ENCODE measurements at regions not wholly inside any gene's neighbourhood (a gene's known extent, or its start where the extent isn't known, plus 50 kb on each side); places are given as distances from the start of the nearest gene placed in this dataset.
A peak's percentile ranks its signal among the peaks of the same experiment; 100 is the strongest.
"Not testable (repeated sequence)": the region's sequence is repeated elsewhere in the genome, so short reads cannot be mapped to it uniquely, and the experiment has no call there.

DNA sequence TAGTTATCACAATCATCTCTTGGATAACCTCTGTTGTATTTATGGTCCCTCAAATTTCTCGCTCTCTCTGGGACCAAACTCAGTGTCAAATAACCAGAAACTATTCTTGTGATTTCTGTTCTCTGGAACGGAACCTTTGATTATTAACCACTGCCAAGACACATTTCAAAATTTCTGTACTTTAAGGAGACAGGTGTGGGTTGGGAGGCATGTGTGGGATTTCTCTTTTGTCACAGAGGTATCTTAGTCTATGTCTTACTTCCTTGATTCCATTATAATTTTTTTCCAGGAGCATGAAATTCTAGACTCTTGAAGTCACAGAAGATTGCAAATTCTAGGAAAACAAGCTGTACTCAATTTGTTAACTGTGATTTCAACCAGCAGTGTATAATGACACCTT is 919.0 kb upstream of the B3GALT2 start:
- no peak for DNase-seq

DNA sequence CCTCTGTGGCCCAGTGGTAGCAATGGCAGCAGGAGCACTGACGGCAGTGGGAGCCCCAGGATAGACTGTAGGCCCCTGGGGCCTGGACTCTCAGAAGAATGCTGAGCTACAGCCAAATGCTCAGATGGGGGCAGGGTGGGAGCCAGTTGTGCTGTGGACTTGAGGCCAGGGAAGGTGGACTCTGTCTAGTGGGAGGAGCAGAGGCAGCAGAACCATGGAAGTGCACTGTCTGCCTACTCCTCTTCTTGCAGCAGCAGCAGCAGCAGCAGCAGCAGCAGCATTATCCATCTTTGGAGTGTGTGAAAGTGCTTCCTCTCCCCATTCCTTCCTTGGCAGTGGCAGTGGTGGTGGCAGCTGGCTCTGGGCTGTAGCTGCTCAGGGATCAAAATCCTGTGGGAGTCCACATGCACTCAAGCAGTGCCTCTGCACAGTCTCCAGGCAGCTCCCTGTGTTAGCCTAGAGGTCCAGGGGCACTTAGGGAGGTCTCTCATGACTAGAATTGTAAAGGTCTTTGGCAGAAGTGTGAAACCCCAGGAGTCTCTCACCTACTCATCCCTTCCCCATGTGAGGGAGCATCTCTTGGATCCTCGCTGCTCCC is 917.9 kb upstream of the B3GALT2 start:
- DNase-seq, result no peak

- no peak for DNase-seq
Observed at GRCh38 chr1:194103516-194104246, 917.3 kb upstream of the B3GALT2 start.

GRCh38 chr1:194103101-194103500 is 916.7 kb upstream of the B3GALT2 start:
- DNase-seq, result no peak

DNA sequence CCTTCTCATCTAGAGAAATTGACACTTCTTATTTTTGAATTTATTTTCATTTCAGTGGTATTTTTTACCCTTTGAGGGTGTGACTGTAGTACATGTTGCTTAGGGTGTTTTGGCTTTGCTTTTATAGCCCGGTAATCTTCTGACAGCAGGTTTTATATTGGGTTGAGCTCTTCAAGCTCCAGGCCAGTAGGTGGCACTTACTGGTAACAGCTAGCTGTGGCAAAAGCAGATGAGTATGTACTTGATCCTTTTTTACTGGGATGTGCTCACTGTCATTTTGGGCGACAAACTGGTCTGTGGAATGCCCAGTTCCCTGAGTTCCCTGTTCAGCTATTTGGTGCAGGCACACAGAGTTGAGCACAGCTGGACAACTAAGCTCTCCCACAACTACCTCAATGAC is 916.2 kb upstream of the B3GALT2 start:
- DNase-seq, result peak; percentile 9

DNA sequence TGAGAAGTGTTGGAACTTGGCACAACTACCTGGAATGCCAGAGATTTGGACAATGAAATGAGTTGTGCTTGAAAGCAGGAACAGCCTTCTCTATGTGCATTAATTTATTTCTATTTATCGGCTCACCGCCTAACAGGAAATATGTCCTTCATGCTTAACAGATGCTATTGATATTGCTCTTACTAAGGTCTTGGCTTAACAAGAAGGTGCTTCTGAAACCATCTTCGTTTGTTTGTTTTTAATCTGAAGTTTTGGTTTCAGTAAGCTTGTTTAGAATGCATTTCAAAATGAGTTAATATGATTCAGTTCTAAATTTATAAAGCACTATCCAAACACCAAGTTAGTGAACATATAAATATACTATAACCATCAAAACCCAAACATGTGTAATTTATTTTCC is 898.3 kb upstream of the B3GALT2 start:
- DNase-seq, result no peak

DNA sequence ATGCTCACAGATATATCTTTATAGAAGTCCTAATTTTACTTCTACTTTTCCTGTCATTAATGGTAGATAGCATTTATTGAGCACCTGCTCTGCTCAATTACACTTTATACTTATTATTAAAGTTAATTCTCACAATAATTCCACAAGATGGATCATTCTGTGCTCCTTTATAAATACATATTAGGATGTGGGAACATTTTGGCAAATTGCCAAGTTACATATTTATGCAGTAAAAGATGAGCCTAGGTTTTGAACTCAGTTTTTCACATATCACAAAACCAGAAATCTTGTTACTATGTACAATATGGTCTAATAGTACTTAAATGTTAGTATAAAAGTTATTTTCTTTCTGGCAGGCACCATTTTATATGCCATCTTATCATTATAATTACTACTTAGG is 895.0 kb upstream of the B3GALT2 start:
- no peak for DNase-seq

DNA sequence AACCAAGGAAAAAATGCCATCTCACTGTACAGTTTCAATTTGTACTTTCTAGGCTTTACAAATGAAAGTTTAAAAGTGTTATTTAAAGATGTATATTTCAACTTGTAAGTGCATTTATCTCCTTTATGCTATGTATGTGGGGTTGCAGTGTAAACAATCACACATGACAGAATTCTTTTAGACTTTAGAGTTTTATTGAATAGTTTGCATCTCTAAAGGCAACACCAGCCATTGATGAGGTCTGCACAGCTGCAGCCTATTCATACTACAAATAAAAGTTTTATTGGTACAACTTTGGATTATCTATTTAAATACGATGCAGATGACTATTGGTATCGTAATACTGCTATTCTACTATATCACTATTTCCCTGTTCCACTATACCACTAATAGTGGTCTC is 894.4 kb upstream of the B3GALT2 start:
- no peak for DNase-seq

DNA sequence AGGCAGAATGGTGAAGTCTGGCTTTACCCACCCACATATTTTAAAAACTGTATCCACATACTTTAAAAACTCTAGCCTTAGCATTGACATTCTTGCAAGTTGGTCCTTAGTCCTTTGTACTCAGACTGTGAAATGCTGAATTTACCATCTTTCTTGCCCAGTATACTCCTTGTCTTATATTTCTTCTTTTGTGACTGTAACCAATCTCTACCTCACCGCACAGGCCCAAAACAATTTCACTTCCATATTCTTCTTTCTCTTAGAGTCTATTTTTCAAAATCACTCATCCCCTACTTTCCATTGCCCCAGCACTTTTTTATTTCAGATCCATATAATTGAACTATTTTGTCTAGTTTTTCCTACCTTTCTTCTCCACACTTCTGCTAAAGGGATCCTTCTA is 892.4 kb upstream of the B3GALT2 start:
- DNase-seq, result no peak

DNA sequence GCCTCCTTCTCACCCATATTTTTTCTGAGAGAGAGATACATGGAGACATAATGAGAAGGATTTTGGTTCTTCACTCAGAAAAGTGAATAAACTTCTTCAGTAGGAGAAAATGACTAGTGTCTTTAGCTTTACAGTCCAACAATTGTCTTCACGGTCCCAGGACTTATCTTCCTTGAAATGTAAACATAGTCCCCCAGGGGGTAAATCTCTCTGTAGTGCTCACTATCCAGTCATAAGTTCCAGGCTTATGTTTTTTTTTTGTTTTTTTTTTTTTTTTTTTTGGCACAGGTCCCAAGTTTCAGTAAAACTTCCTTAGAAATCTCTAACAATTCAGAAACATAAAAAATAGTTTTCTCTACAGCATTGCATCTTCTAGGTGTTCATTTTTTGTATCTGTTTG is 890.2 kb upstream of the B3GALT2 start:
- DNase-seq, result peak; percentile 19

GRCh38 chr1:194073833-194074232 is 887.4 kb upstream of the B3GALT2 start:
- no peak for DNase-seq

- DNase-seq, result no peak
Observed at GRCh38 chr1:194071205-194071604, 884.8 kb upstream of the B3GALT2 start.

DNA sequence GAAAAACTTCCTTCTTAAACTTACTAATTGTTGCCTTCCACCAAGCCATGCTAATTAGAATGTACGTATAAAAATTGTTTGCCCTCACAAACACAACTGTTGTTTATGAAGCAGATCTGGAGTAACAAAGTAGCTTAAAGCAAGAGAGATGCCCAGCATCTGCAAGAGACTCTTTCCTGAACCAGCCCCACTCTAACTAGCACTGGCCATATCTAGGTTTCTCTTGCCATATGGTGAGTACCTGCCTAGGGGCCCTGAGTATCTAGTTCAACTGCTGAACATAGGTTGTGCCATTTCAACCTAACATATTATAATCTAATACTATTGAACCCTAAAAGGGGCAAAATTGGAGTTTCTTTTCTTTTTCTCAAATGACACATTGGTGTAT is 883.4 kb upstream of the B3GALT2 start:
- DNase-seq, result no peak

DNA sequence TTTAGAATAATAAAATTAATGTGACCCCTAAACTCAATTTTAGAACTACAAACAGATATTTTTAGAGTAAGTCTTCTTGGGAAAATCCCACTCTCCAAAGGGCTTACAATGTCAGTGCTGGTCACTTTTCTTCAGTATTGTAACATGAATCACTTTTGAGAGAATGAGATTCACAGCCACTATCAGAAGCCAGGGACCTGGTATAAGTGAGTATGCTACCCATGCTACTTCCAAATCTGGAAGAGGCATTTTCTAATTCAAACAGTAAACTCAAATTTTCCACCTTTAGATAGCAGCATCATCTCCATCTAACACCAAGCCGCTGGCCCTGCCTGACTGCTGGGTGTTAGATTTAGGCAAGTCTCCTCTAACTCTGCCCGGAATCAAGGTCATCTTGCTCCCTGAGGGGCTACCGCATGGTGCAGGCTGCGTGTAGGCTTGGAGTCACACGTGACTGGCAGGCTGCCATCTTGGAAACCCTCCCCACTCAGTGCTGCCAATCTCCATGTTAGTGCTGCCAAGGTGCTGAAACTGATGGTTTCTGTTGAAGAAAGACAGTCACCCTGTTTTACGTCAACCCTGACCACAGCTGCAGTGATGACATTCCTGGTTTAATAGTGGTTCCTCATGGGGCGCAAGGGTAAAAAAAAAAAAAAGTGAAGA is 882.9 kb upstream of the B3GALT2 start:
- peak; percentile 31 for DNase-seq

GRCh38 chr1:194068446-194069167 is 882.2 kb upstream of the B3GALT2 start:
- no peak for DNase-seq

DNA sequence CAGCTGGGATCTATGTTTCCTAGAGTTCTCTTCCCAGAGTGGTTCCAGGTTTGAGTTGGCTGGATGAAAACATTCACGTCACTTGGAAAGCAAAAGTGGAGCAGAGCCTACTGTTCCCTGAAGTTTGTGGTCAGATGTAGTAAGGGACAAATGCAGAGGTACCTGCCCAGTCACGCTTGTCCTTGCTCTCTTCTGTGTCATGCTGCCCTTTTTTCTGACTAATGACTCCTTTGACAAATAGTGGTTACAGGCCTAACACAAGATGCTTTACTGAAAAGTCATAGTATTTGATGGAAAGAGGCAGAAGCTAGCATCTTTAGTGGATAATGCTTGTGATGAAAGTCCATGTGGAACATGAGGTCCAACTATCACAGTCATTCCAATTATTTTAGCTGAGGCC is 881.4 kb upstream of the B3GALT2 start:
- no peak for DNase-seq

GRCh38 chr1:194062962-194063361 is 876.5 kb upstream of the B3GALT2 start:
- DNase-seq, result no peak

DNA sequence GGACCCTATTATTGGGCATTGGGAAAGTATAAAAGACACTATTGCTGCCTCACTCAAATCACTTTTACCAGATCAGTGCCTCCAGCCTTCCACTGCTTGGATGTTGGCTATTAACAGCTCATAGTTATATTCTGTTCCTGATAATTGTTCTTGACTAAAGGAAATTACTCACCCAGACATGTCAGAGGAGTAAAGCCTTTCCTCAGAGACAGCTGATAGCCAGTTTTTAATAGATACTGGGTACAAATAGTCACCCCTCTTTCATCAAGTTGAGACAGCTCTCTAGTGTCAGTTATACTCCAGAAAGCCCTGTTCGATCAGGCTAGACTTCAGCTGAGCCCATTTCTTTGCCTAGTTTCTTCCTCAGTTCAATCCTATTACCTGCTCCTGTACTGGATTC is 876.1 kb upstream of the B3GALT2 start:
- no peak for DNase-seq

- no peak for DNase-seq
Observed at GRCh38 chr1:194060481-194060880, 874.1 kb upstream of the B3GALT2 start.

DNA sequence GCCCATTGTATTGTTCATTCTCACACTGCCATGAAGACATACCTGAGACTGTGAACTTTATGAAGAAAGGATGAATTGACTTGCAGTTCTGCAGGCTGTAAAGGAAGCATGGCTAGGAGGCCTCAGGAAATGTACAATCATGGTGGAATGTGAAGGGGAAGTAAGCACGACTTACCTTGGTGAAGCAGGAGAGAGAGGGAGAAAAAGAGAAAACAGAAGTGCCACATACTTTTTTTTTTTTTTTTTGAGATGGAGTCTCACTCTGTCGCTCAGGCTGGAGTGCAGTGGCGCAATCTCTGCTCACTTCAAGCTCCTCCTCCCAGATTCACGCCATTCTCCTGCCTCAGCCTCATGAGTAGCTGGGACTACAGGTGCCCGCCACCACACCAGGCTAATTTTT is 871.9 kb upstream of the B3GALT2 start:
- not testable (repeated sequence) for DNase-seq

DNA sequence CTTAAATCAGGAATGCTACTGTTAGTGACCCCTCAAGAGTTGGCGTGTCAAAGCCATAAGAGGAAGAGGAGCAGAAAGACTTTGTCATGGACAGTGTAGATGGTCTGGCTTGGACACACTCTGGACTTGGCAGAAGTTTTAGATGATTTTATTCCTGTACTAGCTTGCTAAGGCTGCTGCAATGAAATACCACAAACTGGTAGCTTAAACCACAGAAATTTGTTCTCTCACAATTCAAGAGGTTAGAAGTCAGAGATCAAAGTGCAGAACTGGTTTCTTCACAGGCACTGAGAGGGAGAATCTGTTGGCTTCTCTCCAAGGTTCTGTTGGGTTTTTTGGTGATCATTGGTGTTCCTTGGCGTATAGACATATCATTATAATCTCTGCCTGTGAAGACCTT is 869.8 kb upstream of the B3GALT2 start:
- no peak for DNase-seq

DNA sequence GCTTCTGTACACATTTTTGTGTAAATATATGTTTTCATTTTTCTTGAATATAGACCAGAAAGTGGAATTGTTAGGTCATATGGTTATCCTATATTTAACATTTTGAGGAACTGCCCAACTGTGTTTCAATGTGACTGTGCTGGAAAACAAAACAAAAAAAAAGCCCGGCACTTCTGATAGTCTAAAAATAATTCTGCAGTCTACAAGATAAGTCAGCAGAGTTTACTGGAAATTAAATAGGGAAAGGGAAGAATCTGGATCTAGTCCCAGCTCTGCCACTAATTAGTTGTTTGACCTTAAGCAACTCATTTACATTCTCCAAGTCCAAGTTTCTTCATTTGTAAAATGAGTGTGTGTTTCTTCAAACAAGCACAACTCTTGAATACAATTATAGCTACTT is 869.1 kb upstream of the B3GALT2 start:
- no peak for DNase-seq

DNA sequence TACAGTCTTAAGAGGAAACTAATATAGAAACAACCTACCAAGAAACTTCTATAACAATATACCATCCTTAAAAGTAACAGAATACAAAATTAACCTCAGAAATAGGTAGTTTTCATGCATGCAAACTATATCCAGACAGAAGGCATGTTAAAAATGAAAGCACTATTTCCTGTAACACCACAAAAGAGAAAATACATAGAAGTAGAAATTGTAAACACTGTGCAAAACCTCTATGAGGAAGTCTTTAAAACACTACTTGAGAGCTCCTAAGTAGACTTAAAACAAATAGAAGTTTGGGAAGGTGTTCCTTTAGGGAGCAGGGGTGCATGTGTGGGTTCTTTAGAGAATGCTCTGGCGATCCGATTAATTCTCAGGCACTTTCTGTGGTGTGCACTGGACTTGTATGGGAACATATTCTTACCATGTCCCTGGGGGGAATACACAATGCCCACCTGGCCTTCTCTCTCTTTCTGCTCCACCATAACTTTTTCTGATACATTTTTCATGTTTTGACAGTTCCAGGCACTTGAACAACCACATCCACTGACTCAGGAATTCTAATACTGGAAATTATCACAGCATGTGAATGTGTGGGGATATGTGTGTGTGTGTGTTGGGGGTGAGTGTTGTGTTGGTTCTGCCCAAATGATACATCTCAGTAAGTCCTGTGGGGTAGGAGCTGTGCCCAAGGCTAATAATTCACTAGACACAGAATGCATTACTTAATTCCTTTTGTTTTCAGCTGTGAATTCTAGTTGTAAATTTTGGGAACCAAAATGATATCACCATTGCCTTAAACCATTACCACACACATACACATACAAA is 866.3 kb upstream of the B3GALT2 start:
- no peak for DNase-seq

Measured in fibroblast of skin of abdomen (primary cell).